Erythroblast (primary cell): ENCODE measurements at regions not wholly inside any gene's neighbourhood (a gene's known extent, or its start where the extent isn't known, plus 50 kb on each side); places are given as distances from the start of the nearest gene placed in this dataset.

Source experiments
- GATA1 ChIP-seq: IDR thresholded peaks from 2 replicates; pipeline ENCODE4 v1.6.1; 2011; ENCODE audit warnings: low read depth, mild to moderate bottlenecking, control low read depth, low read length, moderate library complexity
- POLR2A ChIP-seq: IDR thresholded peaks from 2 replicates; pipeline ENCODE4 v1.6.1; 2011; ENCODE audit warnings: mild to moderate bottlenecking, low read length

DNA sequence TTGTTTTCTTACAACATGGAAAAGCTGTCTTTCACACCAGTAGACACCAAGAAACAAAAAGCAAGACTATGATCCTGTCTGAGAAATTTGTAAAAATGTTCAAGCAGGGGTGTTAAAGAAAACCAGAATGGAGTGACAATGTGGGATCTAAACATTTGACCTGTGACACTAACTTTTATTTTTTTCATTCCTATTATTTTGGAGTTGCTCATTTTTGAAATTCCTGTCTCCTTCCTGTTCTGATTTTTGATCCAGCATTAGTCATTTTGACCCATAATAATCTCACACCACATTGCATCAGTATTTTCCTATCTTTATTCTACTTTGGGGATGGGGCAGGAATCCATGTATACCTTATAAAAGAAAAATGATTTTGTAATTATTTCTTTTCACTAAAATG lies 164.2 kb downstream of the DLEU7 start:
- TF ChIP-seq POLR2A (no peak), GATA1 (no peak)
